Mesenteric fat pad (tissue), 1 donor: ENCODE measurements at regions not wholly inside any gene's neighbourhood (a gene's known extent, or its start where the extent isn't known, plus 50 kb on each side); places are given as distances from the start of the nearest gene placed in this dataset.

Experiments
- DNase-seq: peaks from one replicate; pipeline ENCODE4 v3.0.0-alpha.2; 2020; ENCODE audit warnings: low spot score
- donor health status: DM: yes; HTN: yes; CAD: no.

GRCh38 chr4:184879271-184879670, 53.5 kb upstream of the ACSL1 start:
- DNase-seq: no peak

- no peak for DNase-seq
These were observed 56.5 kb upstream of the ACSL1 start for GRCh38 chr4:184882276-184882675.

- DNase-seq: no peak
These were observed 57.3 kb upstream of the ACSL1 start for GRCh38 chr4:184883024-184883423.

GRCh38 chr4:184884883-184885282, 59.1 kb upstream of the ACSL1 start:
- DNase-seq: no peak

- no peak for DNase-seq
These were observed 59.8 kb upstream of the ACSL1 start for GRCh38 chr4:184885602-184886001.

GRCh38 chr4:184887333-184887732, 61.6 kb upstream of the ACSL1 start:
- no peak for DNase-seq

GRCh38 chr4:184887947-184888346, 62.2 kb upstream of the ACSL1 start:
- no peak for DNase-seq

- no peak for DNase-seq
These were observed 64.0 kb upstream of the ACSL1 start for GRCh38 chr4:184889666-184890335.

- no peak for DNase-seq
These were observed 64.7 kb upstream of the ACSL1 start for GRCh38 chr4:184890499-184890898.

- no peak for DNase-seq
These were observed 66.1 kb upstream of the ACSL1 start for GRCh38 chr4:184891816-184892397.

GRCh38 chr4:184892999-184893398, 67.2 kb upstream of the ACSL1 start:
- no peak for DNase-seq

- no peak for DNase-seq
These were observed 68.2 kb upstream of the ACSL1 start for GRCh38 chr4:184893801-184894571.

GRCh38 chr4:184895012-184895695, 69.4 kb upstream of the ACSL1 start:
- DNase-seq: no peak

- no peak for DNase-seq
These were observed 71.3 kb upstream of the ACSL1 start for GRCh38 chr4:184896868-184897715.

- no peak for DNase-seq
These were observed 72.1 kb upstream of the ACSL1 start for GRCh38 chr4:184897895-184898294.

GRCh38 chr4:184898793-184899192, 73.0 kb upstream of the ACSL1 start:
- no peak for DNase-seq

- DNase-seq: no peak
These were observed 73.7 kb upstream of the ACSL1 start for GRCh38 chr4:184899261-184900134.

GRCh38 chr4:184900184-184900583, 74.4 kb upstream of the ACSL1 start:
- no peak for DNase-seq

GRCh38 chr4:184902550-184902949, 76.8 kb upstream of the ACSL1 start:
- no peak for DNase-seq

GRCh38 chr4:184906480-184907097, 80.8 kb upstream of the ACSL1 start:
- no peak for DNase-seq
